Colonic mucosa (tissue), 4 donors: ENCODE measurements at regions not wholly inside any gene's neighbourhood (a gene's known extent, or its start where the extent isn't known, plus 50 kb on each side); places are given as distances from the start of the nearest gene placed in this dataset.

Experiments
- DNase-seq: peaks from one replicate; pipeline ENCODE4 v3.0.0-alpha.2; 2020
- H3K27ac ChIP-seq: fragments of 200-600 bp; one replicate; pipeline ENCODE4 v1.8.0; 2021
- H3K27me3 ChIP-seq: fragments of 200-600 bp; one replicate; pipeline ENCODE4 v1.8.0; 2021
- H3K36me3 ChIP-seq: fragments of 200-600 bp; one replicate; pipeline ENCODE4 v1.8.0; 2021
- H3K4me1 ChIP-seq: fragments of 200-600 bp; one replicate; pipeline ENCODE4 v1.8.0; 2021; ENCODE audit warnings: mild to moderate bottlenecking
- H3K4me3 ChIP-seq: fragments of 200-600 bp; one replicate; pipeline ENCODE4 v1.8.0; 2021
- H3K9ac ChIP-seq, 2 donors: one replicate each; pipeline ENCODE4 v1.7.0; 2013; ENCODE audit warnings: control low read depth in 2 of 2, low read depth in 2 of 2, low read length in 2 of 2
- H3K9me3 ChIP-seq: fragments of 200-600 bp; one replicate; pipeline ENCODE4 v1.8.0; 2021
- intact Hi-C: fragments of 100-400 bp; cut with DNase I; formaldehyde crosslinking; loops from one replicate; pipeline ENCODE4 v1.14.1; 2022
- TF ChIP-seq, protein P1 (sequence below): fragments of 200-600 bp; IDR thresholded peaks from one replicate; pipeline ENCODE4 v1.8.0; 2022; ENCODE audit warnings: antibody characterized with exemption, mild to moderate bottlenecking
- donor health status: healthy.
- donor health status: DM: no; HTN: no; CAD: no.
- donor health status: DM: no; HTN: no; CAD: no.

DNA sequence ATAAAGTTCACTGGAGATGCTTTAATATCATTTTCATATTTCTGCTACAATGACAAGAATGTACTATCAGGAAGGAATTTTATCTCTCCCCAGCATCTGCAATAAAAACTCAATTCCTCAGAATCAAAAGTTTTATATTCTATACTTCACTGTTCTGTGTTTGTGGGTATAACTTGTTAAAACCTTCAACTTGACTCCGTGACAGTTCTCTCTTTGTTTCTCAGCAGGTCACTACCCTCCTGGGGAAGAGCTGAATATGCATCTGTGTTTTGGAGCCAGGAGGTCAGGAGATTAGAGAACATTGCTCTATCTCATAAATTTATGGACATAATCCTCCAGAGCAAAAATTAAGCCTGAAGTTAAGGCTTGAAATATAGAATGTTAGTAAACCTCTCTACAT is 411.4 kb downstream of the TRIB2 start:
- Histone ChIP-seq H3K4me1 (no peaks in the 10 kb centered on the region), H3K27me3 (no peaks in the 10 kb centered on the region), H3K9me3 (no peaks in the 10 kb centered on the region), H3K9ac (no peak overlapping the region), H3K27ac (no peak overlapping the region), H3K4me3 (no peak overlapping the region), H3K36me3 (no peaks in the 10 kb centered on the region)
- intact Hi-C loops = no loop called here
- DNase-seq = no peak
- TF ChIP-seq, protein P1, sequence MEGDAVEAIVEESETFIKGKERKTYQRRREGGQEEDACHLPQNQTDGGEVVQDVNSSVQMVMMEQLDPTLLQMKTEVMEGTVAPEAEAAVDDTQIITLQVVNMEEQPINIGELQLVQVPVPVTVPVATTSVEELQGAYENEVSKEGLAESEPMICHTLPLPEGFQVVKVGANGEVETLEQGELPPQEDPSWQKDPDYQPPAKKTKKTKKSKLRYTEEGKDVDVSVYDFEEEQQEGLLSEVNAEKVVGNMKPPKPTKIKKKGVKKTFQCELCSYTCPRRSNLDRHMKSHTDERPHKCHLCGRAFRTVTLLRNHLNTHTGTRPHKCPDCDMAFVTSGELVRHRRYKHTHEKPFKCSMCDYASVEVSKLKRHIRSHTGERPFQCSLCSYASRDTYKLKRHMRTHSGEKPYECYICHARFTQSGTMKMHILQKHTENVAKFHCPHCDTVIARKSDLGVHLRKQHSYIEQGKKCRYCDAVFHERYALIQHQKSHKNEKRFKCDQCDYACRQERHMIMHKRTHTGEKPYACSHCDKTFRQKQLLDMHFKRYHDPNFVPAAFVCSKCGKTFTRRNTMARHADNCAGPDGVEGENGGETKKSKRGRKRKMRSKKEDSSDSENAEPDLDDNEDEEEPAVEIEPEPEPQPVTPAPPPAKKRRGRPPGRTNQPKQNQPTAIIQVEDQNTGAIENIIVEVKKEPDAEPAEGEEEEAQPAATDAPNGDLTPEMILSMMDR = no peak

DNA sequence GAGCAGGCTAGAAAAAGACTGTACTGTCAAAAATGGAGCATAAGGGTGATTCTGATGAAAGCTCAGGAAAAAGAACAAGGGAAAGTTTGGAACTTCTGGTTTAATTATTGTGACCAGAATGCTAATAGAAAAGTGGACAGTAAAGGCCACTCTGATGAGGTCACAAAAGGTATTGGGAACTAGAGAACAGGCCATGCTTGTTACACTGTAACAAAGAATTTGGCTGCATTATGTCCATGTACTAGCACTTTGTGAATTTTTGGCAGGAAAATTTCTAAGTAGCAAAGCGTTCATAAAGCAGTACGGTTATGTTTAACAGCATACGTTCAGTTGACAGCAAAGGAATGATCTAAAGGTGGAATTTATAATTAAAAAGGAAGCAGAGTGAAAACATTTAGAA is 418.6 kb downstream of the TRIB2 start:
- no peaks in the 10 kb centered on the region for H3K27me3 ChIP-seq
- no peaks in the 10 kb centered on the region for H3K9me3 ChIP-seq
- TF ChIP-seq, protein P1 = no peak
- H3K4me1 ChIP-seq = no peaks in the 10 kb centered on the region
- intact Hi-C loops = no loop called here
- DNase-seq = no peak
- no peak overlapping the region for H3K27ac ChIP-seq
- no peak overlapping the region for H3K4me3 ChIP-seq
- H3K36me3 ChIP-seq = no peaks in the 10 kb centered on the region
- no peak overlapping the region for H3K9ac ChIP-seq

DNA sequence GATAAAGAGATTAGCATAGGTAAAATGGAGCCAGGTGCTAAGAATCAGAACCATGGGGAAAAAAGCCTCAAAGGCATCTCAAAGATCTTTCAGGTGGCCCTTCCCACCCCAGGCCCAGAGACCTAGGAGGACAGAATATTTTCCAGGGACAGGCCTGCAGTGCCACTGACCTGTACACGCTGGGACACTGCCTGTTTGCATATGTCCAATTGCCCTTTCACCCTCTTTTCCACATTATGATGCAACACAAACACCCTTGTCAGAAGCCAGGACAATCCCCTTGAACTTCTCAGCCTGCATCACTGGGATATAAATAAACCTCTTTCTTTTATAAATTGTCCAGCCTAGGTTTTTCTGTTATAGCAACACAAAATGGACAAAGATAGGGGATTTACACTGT is 419.1 kb downstream of the TRIB2 start:
- Histone ChIP-seq H3K36me3 (no peaks in the 10 kb centered on the region), H3K27me3 (no peaks in the 10 kb centered on the region), H3K9ac (no peak overlapping the region), H3K4me1 (no peaks in the 10 kb centered on the region), H3K27ac (no peak overlapping the region), H3K9me3 (no peaks in the 10 kb centered on the region), H3K4me3 (no peak overlapping the region)
- DNase-seq = no peak
- intact Hi-C loops = no loop called here
- TF ChIP-seq, protein P1 = no peak

DNA sequence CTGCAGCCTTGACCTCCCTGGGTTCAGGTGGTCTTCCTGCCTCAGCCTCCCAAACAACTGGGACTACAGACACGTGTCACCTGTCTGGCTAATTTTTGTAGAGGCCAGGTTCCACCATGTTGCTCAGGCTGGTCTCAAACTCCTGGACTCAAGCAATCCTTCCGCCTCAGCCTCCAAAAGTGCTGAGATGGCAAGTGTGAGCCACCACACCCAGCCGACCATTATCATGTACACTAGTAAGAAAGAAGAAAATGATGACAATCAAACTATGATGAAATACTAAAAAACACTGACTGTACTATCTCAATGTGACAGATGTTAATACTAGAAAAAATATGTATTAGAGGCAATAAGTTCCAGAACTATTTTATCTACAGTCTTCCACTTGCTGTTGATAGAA is 420.9 kb downstream of the TRIB2 start:
- no peaks in the 10 kb centered on the region for H3K36me3 ChIP-seq
- H3K27ac ChIP-seq = no peak overlapping the region
- intact Hi-C loops = no loop called here
- H3K9me3 ChIP-seq = no peaks in the 10 kb centered on the region
- no peak for DNase-seq
- no peak overlapping the region for H3K9ac ChIP-seq
- TF ChIP-seq, protein P1 = no peak
- no peak overlapping the region for H3K4me3 ChIP-seq
- H3K27me3 ChIP-seq = no peaks in the 10 kb centered on the region
- no peaks in the 10 kb centered on the region for H3K4me1 ChIP-seq

DNA sequence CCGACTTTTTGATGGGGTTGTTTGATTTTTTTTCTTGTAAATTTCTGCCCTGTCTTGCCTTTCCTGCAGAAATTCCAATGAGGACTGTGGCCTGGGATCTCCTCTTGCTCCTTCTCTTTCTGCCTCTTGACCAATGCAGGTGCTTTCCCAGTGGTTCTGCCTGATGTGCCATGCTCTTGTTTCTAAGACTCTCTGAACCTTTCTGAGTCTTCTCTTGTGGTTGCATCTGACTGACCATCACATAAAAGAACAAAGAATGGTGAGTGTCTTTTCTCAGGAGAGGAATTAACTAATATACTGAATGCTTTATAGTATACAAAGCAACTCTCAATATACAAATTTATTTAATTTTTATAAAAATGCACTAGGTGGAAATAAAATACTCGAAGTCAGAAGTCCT is 424.6 kb downstream of the TRIB2 start:
- Histone ChIP-seq H3K9me3 (no peaks in the 10 kb centered on the region), H3K9ac (no peak overlapping the region), H3K36me3 (no peaks in the 10 kb centered on the region), H3K4me1 (no peaks in the 10 kb centered on the region), H3K27me3 (no peaks in the 10 kb centered on the region), H3K4me3 (no peak overlapping the region), H3K27ac (no peak overlapping the region)
- no peak for DNase-seq
- intact Hi-C loops = no loop called here
- TF ChIP-seq, protein P1 = no peak

DNA sequence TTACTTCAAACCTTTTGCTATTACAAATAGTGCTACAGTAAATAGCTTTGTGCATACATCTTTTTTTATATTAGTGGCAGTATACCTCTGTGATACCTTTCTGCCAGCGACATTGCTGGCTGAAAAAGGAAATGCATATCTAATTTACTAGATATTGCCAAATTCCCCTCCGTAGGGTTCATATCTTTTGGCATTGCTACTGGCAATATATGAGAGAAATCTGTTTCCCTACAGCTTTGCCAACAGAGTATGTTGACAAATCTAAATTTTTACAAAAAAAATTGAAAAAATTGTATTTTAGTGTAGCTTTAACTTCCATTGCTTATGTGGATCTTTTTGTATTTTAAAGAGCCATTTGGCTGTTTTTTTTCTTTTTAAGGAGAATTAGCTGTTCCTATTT is 426.7 kb downstream of the TRIB2 start:
- no peak overlapping the region for H3K4me3 ChIP-seq
- no peaks in the 10 kb centered on the region for H3K27me3 ChIP-seq
- no peaks in the 10 kb centered on the region for H3K4me1 ChIP-seq
- intact Hi-C loops = no loop called here
- H3K36me3 ChIP-seq = no peaks in the 10 kb centered on the region
- H3K9ac ChIP-seq = no peak overlapping the region
- DNase-seq = no peak
- TF ChIP-seq, protein P1 = no peak
- no peak overlapping the region for H3K27ac ChIP-seq
- H3K9me3 ChIP-seq = no peaks in the 10 kb centered on the region
